ENCODE measurements at regions not wholly inside any gene's neighbourhood (a gene's known extent, or its start where the extent isn't known, plus 50 kb on each side); places are given as distances from the start of the nearest gene placed in this dataset.

GRCh38 chr7:152521420-152522337 is 85.9 kb upstream of the KMT2C start:
- TF ChIP-seq CTCF (IDR thresholded peaks at IDR 0.05 in 4 of 5, conservative IDR thresholded peaks at IDR 0.05 in 1 of 5), result no peak
- TF ChIP-seq POLR2A (IDR thresholded peaks at IDR 0.05), result no peak
